ENCODE measurements at regions not wholly inside any gene's neighbourhood (a gene's known extent, or its start where the extent isn't known, plus 50 kb on each side); places are given as distances from the start of the nearest gene placed in this dataset.

GRCh38 chr10:105559333-105560097 lies 918.4 kb downstream of the SORCS3 start:
- TF ChIP-seq CTCF (IDR thresholded peaks at IDR 0.05; ENCODE audit: poor library complexity) (no peak), EZH2 (IDR thresholded peaks at IDR 0.05; ENCODE audit: borderline replicate concordance) (no peak)
